CD4-positive, alpha-beta T cell treated with Interleukin-4 for 4 hours (primary cell): ENCODE measurements at regions not wholly inside any gene's neighbourhood (a gene's known extent, or its start where the extent isn't known, plus 50 kb on each side); places are given as distances from the start of the nearest gene placed in this dataset.

Experiments
- DNase-seq: peaks from one replicate; pipeline ENCODE4 v3.0.0-alpha.2; 2020

DNA sequence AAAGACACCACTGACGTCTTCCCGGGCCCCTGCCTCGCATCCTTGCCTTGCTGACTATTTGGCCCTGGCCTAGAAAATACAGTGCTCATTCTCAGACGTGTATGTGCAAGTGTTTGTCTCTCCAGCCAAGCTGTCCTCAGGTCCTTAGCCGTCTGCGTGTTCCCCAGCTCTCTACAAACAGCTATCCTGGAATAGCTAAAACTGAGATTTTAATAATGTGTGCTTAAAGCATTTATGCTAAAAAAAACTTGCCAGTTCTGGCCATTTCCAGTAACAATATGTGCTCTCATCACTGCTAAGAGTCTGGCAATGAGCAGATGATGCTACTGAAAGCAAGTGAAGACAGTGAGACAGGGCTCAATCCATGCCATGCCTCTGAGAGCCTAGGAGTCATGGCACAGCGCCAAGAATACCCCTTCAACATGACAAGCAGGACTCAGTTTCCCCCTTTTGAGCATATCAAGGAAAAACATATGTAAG, 55.7 kb downstream of the IRF2BP2 start:
- no peak for DNase-seq

DNA sequence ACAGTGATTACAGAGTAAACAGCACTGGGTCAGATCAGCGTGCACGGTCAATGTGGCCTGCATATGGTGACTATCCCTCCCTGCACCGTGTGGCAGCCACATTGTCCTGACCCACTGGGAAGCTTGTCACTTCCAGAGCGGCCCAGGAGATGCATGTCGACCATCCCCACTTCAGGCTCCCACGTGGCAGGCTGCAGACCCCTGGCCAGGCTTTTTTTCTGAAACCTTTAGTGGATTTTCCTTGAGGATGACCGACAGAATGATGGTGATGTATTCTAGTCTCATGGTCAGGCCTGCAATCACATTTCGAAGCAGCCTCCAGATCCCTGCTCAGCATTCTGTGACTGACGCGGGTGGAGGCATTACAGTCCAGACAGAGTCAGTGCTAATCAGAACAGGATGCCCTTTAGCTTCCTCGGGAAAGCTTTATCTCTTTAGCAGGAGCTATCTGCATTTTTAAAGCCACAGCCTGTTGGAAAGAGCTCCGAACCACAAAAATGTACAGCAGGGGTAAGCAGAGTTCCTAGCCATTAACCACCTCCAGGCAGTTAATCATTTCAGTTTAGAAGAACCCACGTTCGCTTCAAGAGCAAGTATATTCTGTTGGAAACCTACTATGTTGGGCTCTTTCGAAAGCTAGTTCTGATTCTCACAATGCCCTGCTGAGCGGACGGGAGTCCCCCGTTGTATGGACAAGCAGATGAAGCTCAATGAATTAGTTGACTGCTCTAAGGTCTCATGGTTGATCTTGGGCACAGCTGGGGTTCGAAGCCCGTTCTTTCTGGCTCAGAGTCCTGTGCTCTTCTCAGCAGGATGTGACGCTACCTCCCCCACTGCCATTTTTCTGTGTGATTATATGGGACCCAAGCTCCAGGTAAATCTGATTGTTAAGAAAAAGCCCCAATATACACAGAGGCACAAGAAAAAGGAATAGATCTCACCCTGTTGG, 56.5 kb downstream of the IRF2BP2 start:
- no peak for DNase-seq

DNA sequence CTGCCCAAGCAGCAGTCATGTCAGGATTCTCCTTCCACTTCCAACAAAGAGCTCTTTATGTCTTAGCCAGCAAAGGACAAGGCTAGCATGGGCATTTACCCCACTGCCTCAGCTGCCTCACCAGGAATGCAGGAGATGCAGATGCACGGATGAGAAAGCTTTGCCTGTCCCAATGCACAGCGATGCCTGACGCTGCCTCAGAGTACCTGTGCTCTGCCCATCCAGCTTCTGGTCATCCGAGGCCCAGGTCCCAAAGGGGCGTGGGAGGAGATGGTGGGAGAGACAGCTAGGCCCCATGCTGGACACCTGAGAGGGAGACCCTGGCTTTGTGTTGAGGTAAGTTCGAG, 59.0 kb downstream of the IRF2BP2 start:
- no peak for DNase-seq

DNA sequence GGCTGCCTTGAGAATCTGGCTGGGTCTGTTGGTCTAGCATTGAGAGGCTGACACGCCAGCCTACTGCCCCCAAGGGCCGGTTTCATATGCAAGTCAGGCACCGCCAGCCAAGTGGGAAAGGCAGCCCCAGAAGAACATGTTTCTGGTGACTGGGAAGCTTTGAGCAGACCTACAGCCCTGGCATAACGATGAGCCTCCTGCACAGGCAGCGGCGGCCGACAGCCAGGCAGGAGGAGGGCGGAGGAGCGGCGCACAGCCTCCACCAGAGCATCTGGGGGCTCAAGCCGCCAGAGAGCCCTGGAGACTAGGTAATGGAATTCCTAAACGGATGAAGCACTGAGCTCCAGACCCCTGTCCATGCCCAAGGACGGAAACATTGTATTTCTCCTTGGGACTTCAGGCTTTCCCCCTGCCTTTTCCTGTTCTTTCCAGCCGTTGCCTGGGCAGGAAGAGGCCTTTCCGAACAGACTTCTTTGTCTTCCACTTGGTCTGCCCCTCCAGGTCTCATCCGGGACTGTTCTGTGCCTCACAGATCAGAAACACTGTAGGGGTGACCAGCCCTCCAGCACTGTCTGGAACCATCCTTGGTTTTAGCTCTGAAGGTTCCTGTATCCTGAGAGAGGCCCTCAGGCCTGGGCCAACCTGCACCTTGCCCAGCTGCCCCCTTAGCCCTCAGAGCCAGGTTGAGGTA, 59.5 kb downstream of the IRF2BP2 start:
- DNase-seq, result no peak

DNA sequence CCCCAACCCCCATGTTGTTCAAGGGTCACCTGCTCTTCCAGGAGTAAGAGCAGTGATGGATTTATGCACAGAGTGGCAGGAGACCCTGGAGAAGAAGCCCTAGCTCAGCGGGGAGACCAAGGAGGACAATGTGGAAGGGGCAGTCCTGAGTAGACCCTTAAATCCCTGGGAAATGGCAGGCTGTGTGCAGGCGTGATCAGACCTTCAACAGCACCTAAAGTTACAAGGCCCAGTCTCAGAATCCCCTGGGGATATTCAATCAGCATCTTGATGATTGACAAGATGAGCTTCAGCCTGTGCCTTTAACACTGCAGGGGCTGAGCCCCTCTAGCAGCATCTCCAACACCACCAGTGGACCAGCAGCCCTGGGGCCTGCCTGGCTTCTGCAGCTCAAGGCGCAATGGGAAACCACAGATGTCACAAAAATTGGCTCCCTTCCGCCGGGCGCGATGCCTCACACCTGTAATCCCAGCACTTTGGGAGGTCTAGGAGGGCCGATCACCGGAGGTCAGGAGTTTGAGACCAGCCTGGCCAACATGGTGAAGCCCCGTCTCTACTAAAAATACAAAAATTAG, 60.4 kb downstream of the IRF2BP2 start:
- no peak for DNase-seq

DNA sequence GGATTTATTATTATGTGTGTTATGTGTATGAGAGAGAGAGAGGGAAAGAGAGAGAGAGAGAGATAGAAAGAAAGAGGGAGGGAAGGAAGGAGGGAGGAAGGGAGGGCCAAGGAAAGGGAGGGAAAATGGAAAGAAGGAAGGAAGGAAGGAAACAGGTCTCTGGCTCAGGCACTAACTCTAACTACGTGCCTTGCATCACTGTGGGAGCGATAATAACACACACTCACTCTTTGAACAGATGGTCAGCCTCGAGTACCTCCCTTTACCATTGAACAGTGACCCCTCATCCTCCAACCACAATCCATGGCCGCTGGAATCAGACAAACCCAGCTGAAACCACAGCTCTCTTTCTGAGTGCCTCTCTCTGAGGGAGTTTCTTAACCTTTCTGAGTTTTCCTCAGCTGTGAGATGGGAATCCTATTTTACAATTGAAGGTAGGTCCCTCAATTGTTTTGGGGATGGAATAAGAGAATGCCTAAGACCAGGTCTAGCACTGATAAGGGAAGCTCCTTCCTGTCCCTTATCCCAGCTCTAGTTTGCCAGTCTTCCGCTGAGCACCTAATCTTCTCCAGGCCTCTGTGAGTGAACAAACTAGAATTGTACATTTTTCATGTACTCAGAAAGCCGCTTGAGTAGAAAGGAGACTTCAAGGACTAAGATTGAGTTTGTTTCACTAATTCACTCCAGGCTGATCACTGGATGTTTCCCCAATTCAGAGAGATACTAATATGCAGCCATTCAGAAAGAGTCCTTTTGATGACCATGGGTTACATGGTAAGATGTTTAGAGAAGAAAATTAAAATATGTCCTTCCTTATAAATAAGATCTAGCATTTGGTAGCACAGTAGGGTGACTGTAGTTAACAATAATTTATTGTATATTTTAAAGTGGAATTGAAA, 62.8 kb downstream of the IRF2BP2 start:
- DNase-seq, result no peak

DNA sequence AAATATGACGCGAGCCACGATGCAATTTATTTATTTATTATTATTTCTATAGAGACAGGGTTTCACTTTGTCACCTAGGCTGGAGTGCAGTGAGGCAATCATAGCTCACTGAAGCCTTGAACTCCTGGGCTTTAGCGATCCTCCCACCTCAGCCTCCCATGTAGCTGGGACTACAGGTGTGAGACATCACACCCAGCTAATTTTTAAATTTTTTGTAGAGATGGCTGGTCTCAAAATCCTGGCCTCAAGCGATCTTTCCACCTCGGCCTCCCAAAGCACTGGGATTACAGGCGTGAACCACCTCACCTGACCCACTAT, 63.6 kb downstream of the IRF2BP2 start:
- DNase-seq, result no peak

DNA sequence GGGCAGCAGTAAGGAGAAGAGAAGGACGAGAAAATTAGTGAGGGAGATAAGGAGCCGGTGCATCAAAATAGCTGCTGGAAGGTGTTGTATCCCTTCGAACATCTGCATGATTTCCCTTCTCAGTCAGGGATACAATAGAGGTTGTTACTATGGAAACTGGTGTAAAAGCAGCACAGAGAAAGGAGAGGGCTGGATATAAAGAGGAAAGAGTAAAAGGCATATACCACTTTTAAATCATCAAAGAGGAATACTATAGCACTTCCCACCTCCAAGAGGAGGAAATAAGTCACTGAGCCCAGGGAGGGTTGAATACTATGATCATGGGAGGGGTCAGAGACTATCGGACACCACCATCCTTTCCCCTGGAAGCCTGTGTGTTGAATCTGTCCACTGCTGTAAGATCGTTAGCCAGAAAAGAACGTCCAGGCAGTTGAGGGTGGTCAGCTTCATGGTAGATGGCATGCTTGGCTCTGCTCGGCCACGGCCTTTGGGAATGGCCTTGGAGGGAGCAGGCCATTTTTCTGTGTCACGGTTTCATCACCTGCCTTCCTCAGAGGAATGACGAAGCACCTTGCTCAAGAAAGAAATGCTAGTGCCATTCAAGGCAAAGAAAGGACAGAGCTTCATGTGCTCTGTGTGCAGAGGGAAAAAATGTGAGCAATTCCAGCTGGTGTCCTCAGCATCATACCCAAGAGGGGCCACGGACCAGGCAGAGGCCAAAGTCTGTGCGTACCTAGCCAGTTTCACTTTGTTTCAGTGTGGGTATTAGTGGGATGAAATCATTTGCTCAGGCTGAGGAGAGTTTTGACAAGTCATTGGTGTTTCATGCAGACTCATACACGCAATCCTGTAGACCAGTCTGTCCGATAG, 64.2 kb downstream of the IRF2BP2 start:
- DNase-seq, result no peak

DNA sequence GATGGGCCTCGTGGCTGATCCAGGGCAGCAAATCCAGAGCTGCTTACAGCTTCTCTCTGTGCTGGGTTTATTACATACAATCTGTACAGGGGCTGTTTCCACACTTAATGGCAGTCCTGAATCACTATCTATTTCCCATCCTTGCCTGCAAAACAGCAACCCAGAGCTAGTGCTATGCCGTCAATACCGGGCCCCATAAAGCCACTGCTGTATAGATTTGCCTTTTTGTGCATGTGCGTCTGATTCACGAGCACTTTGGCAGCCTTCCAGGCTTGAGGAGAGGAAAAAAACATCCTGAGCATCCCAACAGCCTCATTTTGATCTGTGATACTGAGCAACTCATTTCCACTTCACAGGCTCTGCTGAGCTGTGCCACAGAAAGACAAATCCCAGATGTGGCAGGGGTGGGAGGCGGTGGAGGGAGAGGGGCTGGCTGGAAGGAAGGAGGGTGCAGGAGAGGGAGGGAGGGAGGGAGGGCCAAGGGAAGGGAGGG, 65.2 kb upstream of the TARBP1 start:
- peak; percentile 42 for DNase-seq

DNA sequence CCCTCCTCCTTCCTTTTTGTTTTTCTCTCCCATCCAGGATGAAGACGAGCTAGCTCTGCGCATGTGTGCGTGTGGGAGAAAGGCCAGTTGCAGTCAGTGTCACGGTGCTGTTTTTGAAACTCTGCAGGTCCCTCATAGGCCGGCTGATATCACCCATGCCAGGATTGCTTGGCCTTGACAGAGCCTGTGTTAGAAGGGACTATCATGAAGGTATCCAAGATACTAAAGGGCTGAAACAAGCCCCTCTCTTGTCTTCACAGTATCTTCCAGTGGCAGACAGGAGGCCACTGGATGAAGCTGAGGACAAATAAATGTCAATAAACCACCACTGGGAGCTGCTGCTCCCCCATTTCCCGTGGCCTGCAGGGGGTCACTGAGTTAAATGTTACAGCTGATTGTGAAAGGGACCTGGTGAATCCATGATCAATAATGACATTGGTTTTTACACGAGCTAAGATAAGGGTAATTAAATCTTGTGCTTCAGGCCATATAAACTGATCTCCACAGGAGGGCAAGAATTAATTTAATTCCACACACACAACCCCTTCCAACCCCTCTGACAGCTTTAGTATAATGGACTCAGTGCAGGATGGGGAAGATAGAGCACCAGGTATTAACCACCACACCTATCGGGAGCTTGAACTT, 64.6 kb upstream of the TARBP1 start:
- no peak for DNase-seq

DNA sequence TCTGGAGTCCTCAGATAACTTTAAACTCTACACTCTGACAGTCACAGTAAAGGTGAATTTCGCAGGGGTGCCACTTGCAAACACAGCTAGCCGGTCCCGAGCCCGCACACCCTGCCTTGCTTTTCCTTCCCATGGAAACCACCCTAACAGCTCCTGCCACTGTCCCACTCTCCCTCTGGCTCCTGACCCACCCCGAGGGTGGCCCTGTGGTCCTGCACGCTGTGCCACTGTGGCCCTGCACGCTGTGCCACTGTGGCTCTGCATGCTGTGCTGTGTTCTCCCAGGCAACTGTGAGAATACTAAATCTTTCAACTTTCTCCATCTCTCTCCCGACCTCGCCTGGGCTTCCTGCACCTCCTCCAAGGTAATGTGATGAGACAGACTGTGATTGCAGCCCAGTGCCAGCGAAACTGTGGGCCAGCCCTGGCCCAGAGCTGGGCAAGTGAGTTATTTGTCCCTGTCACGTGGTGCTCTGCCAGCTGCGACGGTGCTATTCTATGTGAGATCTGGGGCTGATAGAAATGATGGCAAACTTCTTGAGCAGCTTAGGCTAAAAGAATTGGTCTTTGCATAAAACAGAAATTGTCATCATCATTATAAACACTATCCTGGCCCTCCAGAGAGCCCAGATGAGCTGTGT, 63.4 kb upstream of the TARBP1 start:
- DNase-seq, result no peak

DNA sequence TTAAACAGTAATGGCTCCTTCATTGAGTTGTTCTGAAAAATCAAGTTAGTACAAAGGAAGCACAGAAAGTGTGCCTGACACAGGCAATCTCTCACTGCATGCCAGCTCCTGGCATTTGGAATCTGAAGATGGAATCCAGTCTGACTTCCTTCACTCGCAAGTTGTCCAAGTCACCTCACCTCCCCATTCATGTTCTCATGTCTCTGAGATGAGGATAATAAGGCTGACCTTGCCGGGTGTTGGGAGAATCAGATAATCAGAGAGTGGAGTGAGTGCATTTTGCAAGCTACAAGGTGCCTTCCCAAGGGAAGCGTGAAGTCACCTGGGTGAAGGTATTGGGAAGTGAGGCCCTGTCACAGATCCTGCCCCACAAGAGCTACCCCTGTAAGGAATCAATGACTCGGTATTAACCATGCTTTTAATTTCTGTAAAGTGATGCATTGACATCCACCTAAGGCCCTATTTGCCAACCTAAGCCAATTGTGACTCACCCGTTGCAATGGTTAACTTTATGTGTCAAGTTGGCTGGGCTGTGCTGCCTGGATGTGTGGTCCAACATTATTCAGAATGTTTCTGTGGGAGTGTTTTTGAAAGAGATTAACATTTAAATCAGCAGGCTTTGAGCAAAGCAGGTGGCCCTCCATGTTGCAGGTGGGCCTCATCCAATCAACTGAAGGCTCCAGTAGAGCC, 62.5 kb upstream of the TARBP1 start:
- DNase-seq, result no peak

DNA sequence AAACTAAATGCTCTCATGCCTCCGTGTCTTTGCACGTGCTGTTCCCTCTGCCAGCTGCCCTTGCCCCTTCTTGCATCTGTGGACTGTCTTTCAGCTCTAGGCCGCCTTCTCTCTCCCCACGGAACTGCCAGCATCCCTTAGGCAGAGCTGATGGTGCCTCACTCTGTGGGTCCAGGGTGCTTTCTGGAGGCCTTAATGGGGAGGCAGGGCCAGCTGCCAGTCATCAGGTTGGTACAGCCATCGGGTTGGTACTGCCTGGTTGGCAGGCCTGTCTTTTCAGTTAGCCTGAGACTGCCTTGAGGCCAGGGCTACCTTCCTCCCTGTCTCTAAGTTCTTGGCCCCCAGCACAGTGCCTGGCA, 61.4 kb upstream of the TARBP1 start:
- no peak for DNase-seq

DNA sequence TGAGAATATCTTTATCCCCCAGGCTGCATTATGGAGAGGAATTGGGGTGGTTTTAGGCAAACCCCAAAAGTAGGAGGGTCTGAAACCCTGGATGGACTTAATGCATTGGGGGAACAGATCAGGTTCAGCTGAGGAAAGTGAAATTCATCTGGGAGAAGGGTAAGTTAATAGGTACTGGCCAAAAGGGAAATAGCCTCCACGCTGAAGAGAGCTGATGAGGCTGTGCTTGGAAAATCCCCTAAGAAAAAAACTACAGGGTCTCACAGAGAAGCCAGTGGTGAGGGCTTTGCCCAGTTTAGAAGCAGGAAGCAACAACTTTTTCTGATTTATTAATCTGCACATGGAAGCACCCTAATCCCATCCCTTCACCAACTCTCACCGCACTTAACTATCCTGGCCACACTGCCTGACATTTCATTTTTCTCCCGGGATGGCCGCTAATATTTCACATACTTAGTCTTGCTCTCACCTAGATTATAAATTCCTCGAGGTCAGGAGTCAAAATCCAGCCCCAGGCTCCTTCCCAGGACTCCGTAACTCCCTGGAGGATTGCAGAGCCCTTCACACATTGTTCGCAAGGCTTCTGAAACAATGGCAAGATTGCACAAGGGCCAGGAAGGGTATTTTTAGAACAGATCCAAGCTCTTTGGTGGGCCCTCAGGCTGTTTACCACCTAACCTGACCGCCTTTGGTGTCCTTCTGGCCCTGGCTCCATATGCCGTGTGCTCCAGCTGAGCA, 60.9 kb upstream of the TARBP1 start:
- no peak for DNase-seq

DNA sequence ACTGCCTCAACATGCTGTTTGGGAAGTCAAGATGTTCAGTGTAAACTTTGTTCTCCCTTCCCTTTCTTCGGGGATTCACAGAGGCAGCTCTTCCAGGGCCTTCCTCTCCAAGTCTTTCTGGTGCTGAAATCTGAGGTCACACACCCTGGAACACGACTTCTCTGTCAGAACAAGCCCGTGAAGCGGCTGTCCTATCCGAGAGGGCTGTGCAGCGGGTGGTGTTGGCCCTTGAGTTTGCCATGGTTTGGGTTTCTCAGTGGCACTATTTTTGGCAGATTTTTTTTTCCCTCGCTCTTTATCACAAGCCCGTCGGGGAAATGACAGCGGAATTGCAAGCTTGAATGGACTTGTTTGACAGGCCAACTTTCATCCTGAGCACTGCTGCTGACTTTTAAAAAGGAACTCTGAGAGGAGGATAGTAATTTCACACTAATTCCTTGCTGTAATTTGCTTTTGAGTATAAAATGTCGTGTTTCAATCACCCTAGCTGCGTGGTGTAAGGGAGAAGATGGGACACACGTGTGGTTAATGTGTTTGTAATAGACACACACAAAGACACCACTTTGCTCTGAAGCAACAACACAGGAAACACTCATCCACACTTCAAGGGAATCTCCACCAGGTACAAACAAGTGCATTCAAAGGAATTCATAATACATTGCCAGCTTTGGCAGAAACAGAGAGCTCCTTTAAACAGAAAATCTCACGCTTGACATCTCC, 60.1 kb upstream of the TARBP1 start:
- DNase-seq, result no peak

DNA sequence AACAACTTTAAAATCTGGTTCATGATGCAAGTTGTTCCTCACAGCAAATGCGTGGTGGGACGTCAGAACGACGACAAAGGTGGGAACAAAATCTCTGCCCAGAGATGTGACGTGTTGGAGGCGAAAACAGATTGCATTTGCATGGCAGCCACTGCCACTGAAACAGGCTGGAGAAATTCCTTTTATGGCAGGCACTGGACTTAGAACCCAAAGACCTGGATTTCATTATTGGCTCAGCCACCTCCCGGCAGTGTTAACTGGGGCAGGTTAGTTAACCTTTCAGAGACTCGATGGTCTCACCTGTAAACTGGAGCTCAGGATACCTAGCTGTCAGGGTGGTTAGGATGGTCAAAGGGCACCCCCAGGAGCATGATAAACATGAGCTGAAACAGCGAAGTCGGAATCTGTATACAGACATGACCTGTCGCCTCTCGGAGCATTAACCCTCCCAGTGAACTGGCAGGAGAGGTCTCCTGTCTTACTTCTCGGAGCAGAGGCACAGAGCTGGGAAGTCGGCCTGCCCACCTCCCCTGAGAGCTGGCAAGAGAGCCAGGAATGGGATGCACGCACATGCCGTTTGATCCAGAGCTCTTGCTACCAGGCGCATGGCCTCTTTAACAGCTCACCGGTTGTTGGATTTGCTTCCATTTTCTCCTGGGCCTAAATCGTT, 59.2 kb upstream of the TARBP1 start:
- no peak for DNase-seq

DNA sequence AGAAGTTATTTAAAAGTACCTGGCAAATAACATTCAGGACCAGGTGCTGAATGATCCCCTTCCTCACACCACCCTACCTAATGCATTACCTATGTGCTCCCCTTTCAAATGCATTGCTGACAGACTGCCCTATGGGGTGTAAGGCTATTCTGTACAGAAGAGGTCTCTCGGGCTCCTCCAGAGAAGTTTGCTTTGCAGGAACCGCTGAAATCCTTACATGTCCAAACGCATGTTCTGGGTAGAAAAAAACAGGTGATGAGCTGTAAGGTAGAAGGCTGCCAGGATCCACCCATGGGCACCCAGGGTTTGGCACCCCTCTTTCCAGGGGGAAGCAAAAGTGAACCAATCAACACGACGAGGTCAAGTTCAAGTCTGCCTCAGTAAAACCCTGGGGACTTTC, 58.3 kb upstream of the TARBP1 start:
- DNase-seq, result no peak

DNA sequence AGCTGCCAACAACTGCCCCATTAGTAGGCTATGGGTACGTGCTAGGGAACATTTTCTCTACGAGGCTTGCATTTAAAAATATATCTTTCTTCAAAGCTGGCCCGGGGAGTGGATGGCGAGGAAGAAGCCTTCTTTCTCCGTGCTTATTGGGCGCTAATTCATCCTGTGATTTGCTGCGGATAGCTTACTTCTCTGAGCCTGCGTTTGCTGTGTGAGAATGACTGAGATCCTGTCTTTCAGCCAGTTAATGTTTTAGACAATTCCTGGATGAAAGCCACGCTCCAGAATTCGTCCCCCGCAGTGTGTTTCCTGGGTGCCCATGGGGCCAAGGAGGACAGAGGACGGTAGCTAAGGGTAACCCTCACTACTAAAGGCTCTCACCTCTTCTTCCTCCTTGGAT, 57.8 kb upstream of the TARBP1 start:
- no peak for DNase-seq
